Neural progenitor cell (in vitro differentiated cells): ENCODE measurements at regions not wholly inside any gene's neighbourhood (a gene's known extent, or its start where the extent isn't known, plus 50 kb on each side); places are given as distances from the start of the nearest gene placed in this dataset.

ENCODE experiments used
- DNase-seq: peaks from one replicate; pipeline ENCODE4 v3.0.0-alpha.2; 2016; ENCODE audit warnings: low spot score
- H2AFZ ChIP-seq: fragments of 200-600 bp; sonication (generic); replicated peaks from 2 replicates; pipeline ENCODE4 v1.6.1; 2016; ENCODE audit warnings: antibody characterized with exemption
- H3F3A ChIP-seq: fragments of 200-600 bp; sonication (generic); 2 replicates; pipeline ENCODE4 v1.6.1; 2016; ENCODE audit warnings: antibody characterized with exemption, low read depth
- H3K27ac ChIP-seq: fragments of 200-600 bp; sonication (generic); 2 replicates; pipeline ENCODE4 v1.5.1; 2016; ENCODE audit warnings: mild to moderate bottlenecking
- H3K27me3 ChIP-seq: fragments of 200-600 bp; sonication (generic); 2 replicates; pipeline ENCODE4 v1.6.1; 2016; ENCODE audit warnings: mild to moderate bottlenecking, moderate library complexity
- H3K36me3 ChIP-seq: fragments of 200-600 bp; sonication (generic); 2 replicates; pipeline ENCODE4 v1.5.1; 2016
- H3K4me1 ChIP-seq: fragments of 200-600 bp; sonication (generic); 2 replicates; pipeline ENCODE4 v1.6.1; 2016; ENCODE audit warnings: mixed run types
- H3K4me2 ChIP-seq: fragments of 200-600 bp; sonication (generic); 2 replicates; pipeline ENCODE4 v1.6.1; 2016
- H3K4me3 ChIP-seq: fragments of 200-600 bp; sonication (generic); 2 replicates; pipeline ENCODE4 v1.5.1; 2016
- H3K79me2 ChIP-seq: fragments of 200-600 bp; sonication (generic); 2 replicates; pipeline ENCODE4 v1.6.1; 2016; ENCODE audit warnings: low read depth
- H3K9ac ChIP-seq: fragments of 200-600 bp; sonication (generic); 2 replicates; pipeline ENCODE4 v1.6.1; 2016
- H3K9me3 ChIP-seq: fragments of 200-600 bp; sonication (generic); 2 replicates; pipeline ENCODE4 v1.5.1; 2016; ENCODE audit warnings: low read depth
- H4K20me1 ChIP-seq: fragments of 200-600 bp; sonication (generic); 2 replicates; pipeline ENCODE4 v1.6.1; 2016; ENCODE audit warnings: low read depth
- H3K27ac Mint-ChIP-seq: 3 replicates; pipeline ENCODE4 v1.8.0; 2021; ENCODE audit warnings: mixed read lengths
- H3K27me3 Mint-ChIP-seq: 2 replicates; pipeline ENCODE4 v1.8.0; 2022; ENCODE audit warnings: low read depth, mild to moderate bottlenecking, inconsistent platforms, moderate library complexity, mixed read lengths; ENCODE audit not compliant: insufficient read depth
- H3K36me3 Mint-ChIP-seq: 3 replicates; pipeline ENCODE4 v1.8.0; 2021; ENCODE audit warnings: mixed read lengths
- H3K4me1 Mint-ChIP-seq: 3 replicates; pipeline ENCODE4 v1.8.0; 2021; ENCODE audit warnings: mixed read lengths
- H3K4me3 Mint-ChIP-seq: 3 replicates; pipeline ENCODE4 v1.8.0; 2021; ENCODE audit warnings: mild to moderate bottlenecking, moderate library complexity, mixed read lengths
- H3K9me3 Mint-ChIP-seq: 3 replicates; pipeline ENCODE4 v1.8.0; 2020; ENCODE audit warnings: mixed read lengths
- EZH2 ChIP-seq: fragments of 200-600 bp; sonication (generic); IDR thresholded peaks from 2 replicates; pipeline ENCODE4 v1.6.1; 2017; ENCODE audit warnings: antibody characterized with exemption, mild to moderate bottlenecking, moderate library complexity
- EZH2phosphoT487 ChIP-seq: fragments of 200-600 bp; sonication (generic); IDR thresholded peaks from 2 replicates; pipeline ENCODE4 v1.6.1; 2017; ENCODE audit warnings: antibody characterized with exemption
- TF ChIP-seq, protein P1 (sequence below): fragments of 200-600 bp; sonication (generic); IDR thresholded peaks from 2 replicates; pipeline ENCODE4 v1.5.1; 2017; ENCODE audit warnings: antibody characterized with exemption, mild to moderate bottlenecking

DNA sequence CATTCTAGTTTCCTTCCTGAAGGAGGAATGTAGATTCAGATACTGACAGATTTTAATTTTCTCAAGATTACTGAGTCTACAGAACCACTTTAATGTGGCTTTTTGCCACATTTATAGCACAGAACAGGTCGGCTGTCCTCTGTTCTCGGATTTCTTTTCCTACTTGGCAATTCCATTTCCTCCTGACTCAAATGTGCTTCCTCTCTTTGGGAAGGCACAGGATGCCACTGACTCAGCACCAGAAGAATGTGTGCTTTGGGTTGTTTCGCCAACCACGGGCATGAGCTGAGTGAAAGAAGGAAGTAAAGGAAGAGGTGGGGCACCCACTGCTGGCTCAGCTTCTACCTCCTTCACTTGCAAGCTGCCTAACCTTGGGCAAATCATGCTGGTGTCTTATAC is 970.6 kb upstream of the ACVR2A start:
- Histone ChIP-seq H3K4me1 (no peaks in the 10 kb centered on the region), H3K27ac (no peak overlapping the region), H4K20me1 (no peaks in the 10 kb centered on the region), H3K4me3 (no peak overlapping the region), H3K27me3 (no peaks in the 10 kb centered on the region), H2AFZ (peak overlapping the region; percentile 12), H3F3A (no peaks in the 10 kb centered on the region), H3K79me2 (no peaks in the 10 kb centered on the region), H3K4me2 (no peak overlapping the region), H3K36me3 (no peaks in the 10 kb centered on the region), H3K9me3 (no peaks in the 10 kb centered on the region), H3K9ac (no peak overlapping the region)
- Mint-ChIP-seq H3K9me3 (no peaks in the 10 kb centered on the region), H3K36me3 (no peaks in the 10 kb centered on the region), H3K27ac (no peak overlapping the region), H3K27me3 (no peaks in the 10 kb centered on the region), H3K4me3 (no peak overlapping the region), H3K4me1 (no peaks in the 10 kb centered on the region)
- TF ChIP-seq EZH2: no peak
- no peak for TF ChIP-seq EZH2phosphoT487
- TF ChIP-seq, protein P1, sequence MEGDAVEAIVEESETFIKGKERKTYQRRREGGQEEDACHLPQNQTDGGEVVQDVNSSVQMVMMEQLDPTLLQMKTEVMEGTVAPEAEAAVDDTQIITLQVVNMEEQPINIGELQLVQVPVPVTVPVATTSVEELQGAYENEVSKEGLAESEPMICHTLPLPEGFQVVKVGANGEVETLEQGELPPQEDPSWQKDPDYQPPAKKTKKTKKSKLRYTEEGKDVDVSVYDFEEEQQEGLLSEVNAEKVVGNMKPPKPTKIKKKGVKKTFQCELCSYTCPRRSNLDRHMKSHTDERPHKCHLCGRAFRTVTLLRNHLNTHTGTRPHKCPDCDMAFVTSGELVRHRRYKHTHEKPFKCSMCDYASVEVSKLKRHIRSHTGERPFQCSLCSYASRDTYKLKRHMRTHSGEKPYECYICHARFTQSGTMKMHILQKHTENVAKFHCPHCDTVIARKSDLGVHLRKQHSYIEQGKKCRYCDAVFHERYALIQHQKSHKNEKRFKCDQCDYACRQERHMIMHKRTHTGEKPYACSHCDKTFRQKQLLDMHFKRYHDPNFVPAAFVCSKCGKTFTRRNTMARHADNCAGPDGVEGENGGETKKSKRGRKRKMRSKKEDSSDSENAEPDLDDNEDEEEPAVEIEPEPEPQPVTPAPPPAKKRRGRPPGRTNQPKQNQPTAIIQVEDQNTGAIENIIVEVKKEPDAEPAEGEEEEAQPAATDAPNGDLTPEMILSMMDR: no peak
- no peak for DNase-seq

DNA sequence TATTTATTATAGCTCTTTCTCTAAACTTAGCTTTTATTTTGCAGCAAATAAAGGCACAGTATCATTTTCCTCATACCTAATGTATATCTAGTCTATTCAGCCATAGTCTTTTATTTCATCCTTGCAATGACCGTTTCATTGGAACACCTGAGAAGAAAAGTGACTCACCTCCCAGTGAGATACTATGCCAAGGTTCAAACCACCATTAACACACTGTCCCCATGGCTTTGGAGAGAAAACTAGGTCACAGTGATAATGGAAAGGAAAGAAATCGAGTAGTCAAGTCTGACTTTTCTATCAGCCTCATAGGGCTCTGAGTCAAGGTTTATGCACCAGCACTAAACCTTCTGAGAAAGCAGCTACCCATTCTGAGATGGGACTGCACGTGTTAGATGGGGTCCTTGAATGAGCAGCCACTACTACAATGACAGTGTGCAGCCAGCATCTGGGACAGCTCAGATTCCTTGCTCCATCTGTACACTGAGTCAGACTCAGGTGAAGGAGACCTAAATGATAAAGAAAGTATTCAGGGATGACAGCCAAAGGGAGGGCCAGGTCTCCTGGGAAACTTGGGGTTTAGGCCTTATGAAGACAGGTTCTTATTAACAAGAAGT is 971.1 kb upstream of the ACVR2A start:
- no peak for DNase-seq
- Histone ChIP-seq H3K4me2 (no peak overlapping the region), H3K36me3 (no peaks in the 10 kb centered on the region), H4K20me1 (no peaks in the 10 kb centered on the region), H3K27ac (no peak overlapping the region), H3K9ac (no peak overlapping the region), H3K27me3 (no peaks in the 10 kb centered on the region), H3K9me3 (no peaks in the 10 kb centered on the region), H3K4me3 (no peak overlapping the region), H3K79me2 (no peaks in the 10 kb centered on the region), H3F3A (no peaks in the 10 kb centered on the region), H2AFZ (peak overlapping the region; percentile 12), H3K4me1 (no peaks in the 10 kb centered on the region)
- Mint-ChIP-seq H3K36me3 (no peaks in the 10 kb centered on the region), H3K9me3 (no peaks in the 10 kb centered on the region), H3K27ac (no peak overlapping the region), H3K4me1 (no peaks in the 10 kb centered on the region), H3K27me3 (no peaks in the 10 kb centered on the region), H3K4me3 (no peak overlapping the region)
- TF ChIP-seq, protein P1: no peak
- TF ChIP-seq EZH2 (no peak), EZH2phosphoT487 (no peak)

DNA sequence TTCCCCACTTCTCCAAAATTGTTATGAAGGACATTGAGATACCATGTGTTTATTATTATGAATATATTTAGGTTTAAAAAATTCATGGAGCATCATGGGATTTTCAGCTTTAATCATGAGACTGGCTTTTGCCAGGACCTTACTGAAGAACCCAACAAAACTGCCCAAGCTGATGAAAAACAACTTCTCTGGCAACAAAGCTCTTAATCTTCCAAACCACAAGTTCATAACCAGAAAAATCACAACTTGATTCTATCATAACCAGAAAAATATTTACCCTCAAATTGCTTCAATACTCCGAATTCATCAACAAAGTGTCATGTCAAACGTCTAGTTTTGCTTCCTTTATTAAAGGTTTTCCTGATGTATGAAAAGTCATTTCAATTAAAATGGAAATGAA is 971.8 kb upstream of the ACVR2A start:
- DNase-seq: no peak
- no peak overlapping the region for H3K4me3 ChIP-seq
- H3K79me2 ChIP-seq: no peaks in the 10 kb centered on the region
- H3K4me3 Mint-ChIP-seq: no peak overlapping the region
- no peaks in the 10 kb centered on the region for H3K4me1 Mint-ChIP-seq
- no peaks in the 10 kb centered on the region for H3K27me3 Mint-ChIP-seq
- H3K36me3 Mint-ChIP-seq: no peaks in the 10 kb centered on the region
- H3K27me3 ChIP-seq: no peaks in the 10 kb centered on the region
- H3F3A ChIP-seq: no peaks in the 10 kb centered on the region
- H3K9ac ChIP-seq: no peak overlapping the region
- H3K4me2 ChIP-seq: no peak overlapping the region
- no peaks in the 10 kb centered on the region for H3K36me3 ChIP-seq
- H2AFZ ChIP-seq: no peak overlapping the region
- H3K4me1 ChIP-seq: no peaks in the 10 kb centered on the region
- no peaks in the 10 kb centered on the region for H3K9me3 ChIP-seq
- no peak overlapping the region for H3K27ac Mint-ChIP-seq
- no peaks in the 10 kb centered on the region for H3K9me3 Mint-ChIP-seq
- no peaks in the 10 kb centered on the region for H4K20me1 ChIP-seq
- no peak overlapping the region for H3K27ac ChIP-seq
- TF ChIP-seq, protein P1: no peak
- TF ChIP-seq EZH2phosphoT487 (no peak), EZH2 (no peak)
